Panc1 (cell line): ENCODE measurements at regions not wholly inside any gene's neighbourhood (a gene's known extent, or its start where the extent isn't known, plus 50 kb on each side); places are given as distances from the start of the nearest gene placed in this dataset.

ENCODE experiments used
- ATAC-seq: fragments of 200-7000 bp; cut with Tn5 transposase; 2 replicates; pipeline ENCODE4 v1.9.1; 2020; ENCODE audit warnings: mild to moderate bottlenecking, moderate library complexity
- BruUV-seq: library from RNA; stranded (reverse); fragments of 400-500 nt; replicated peaks from 2 replicates; lab custom pipeline; 2021; lab: Mats Ljungman, UMichigan
- CTCF ChIA-PET: fragments of 300-600 bp; sonication (Branson Sonifier 250); formaldehyde crosslinking; loops from one replicate; lab custom pipeline; 2022; ENCODE audit warnings: antibody characterized with exemption; lab: Charles Lee
- POLR2A ChIA-PET: fragments of 300-600 bp; sonication (Branson Sonifier 250); formaldehyde crosslinking; loops from one replicate; lab custom pipeline; 2022; ENCODE audit warnings: antibody characterized with exemption; lab: Charles Lee
- DNase-seq: peaks from one replicate; pipeline ENCODE4 v3.0.0-alpha.2; 2010; ENCODE audit warnings: low read depth, low spot score
- H3K27ac ChIP-seq: 2 replicates; pipeline ENCODE4 v1.5.1; 2011; ENCODE audit warnings: mild to moderate bottlenecking, low read length, inconsistent platforms
- H3K27me3 ChIP-seq: fragments of 200-500 bp; sonication (Bioruptor generic); 2 replicates; pipeline ENCODE4 v1.6.0; 2014; ENCODE audit warnings: low read length, inconsistent platforms; ENCODE audit not compliant: control insufficient read depth, insufficient read depth
- H3K36me3 ChIP-seq: fragments of 200-500 bp; sonication (Bioruptor generic); 2 replicates; pipeline ENCODE4 v1.5.1; 2014; ENCODE audit warnings: inconsistent platforms, mild to moderate bottlenecking, low read length, moderate library complexity; ENCODE audit not compliant: control insufficient read depth, insufficient read depth
- H3K4me1 ChIP-seq: 2 replicates; pipeline ENCODE4 v1.5.1; 2011; ENCODE audit warnings: inconsistent platforms, mild to moderate bottlenecking, low read length, moderate library complexity; ENCODE audit not compliant: control insufficient read depth, insufficient read depth
- H3K4me3 ChIP-seq, 2 experiments: 2 replicates each; pipeline ENCODE4 v1.5.1; 2011 to 2012; ENCODE audit warnings: low read depth in 2 of 2, low read length in 2 of 2, mild to moderate bottlenecking in 2 of 2, inconsistent platforms in 1 of 2, moderate library complexity in 1 of 2
- H3K9me3 ChIP-seq: fragments of 200-500 bp; sonication (Bioruptor generic); 2 replicates; pipeline ENCODE4 v1.5.1; 2014; ENCODE audit warnings: low read depth, mild to moderate bottlenecking, inconsistent platforms, low read length, moderate library complexity; ENCODE audit not compliant: control insufficient read depth, insufficient read depth
- CTCF ChIP-seq: fragments of 450-650 bp; IDR thresholded peaks from 2 replicates; pipeline ENCODE4 v1.5.1; 2017; ENCODE audit warnings: mild to moderate bottlenecking
- POLR2AphosphoS5 ChIP-seq: IDR thresholded peaks from 2 replicates; pipeline ENCODE4 v1.6.1; 2012; ENCODE audit warnings: mild to moderate bottlenecking, low read depth, low read length, moderate library complexity
- SIN3A ChIP-seq: IDR thresholded peaks from 2 replicates; pipeline ENCODE4 v1.6.1; 2012; ENCODE audit warnings: low read depth, mild to moderate bottlenecking, low read length, moderate library complexity, borderline replicate concordance; ENCODE audit not compliant: insufficient read depth
- TCF7L2 ChIP-seq: IDR thresholded peaks from 2 replicates; pipeline ENCODE4 v1.6.1; 2011; ENCODE audit warnings: mild to moderate bottlenecking, low read depth, low read length, inconsistent platforms
- in situ Hi-C: cut with HindIII; loops from 2 replicates; pipeline ENCODE4 v1.10.0; 2016; ENCODE audit warnings: low sequenced_read_pairs, low pct_unique_long_range_greater_than_20kb
- intact Hi-C: fragments of 100-400 bp; cut with micrococcal nuclease; formaldehyde crosslinking; loops from one replicate; pipeline ENCODE4 v1.10.0; 2022; ENCODE audit not compliant: unreplicated experiment
- TF ChIP-seq, protein P1 (sequence below), 2 experiments: IDR thresholded peaks; 2 replicates each; pipeline ENCODE4 v1.6.1; 2011 to 2012; ENCODE audit warnings: low read depth in 2 of 2, control low read depth in 1 of 2, low read length in 1 of 2, mild to moderate bottlenecking in 1 of 2, moderate library complexity in 1 of 2; ENCODE audit not compliant: insufficient read depth in 1 of 2

- ATAC-seq = no peak
- Histone ChIP-seq H3K4me1 (no peaks in the 10 kb centered on the region), H3K9me3 (no peaks in the 10 kb centered on the region), H3K27me3 (no peaks in the 10 kb centered on the region), H3K4me3 (no peak overlapping the region), H3K27ac (no peak overlapping the region), H3K36me3 (no peaks in the 10 kb centered on the region)
- CTCF ChIA-PET = no interaction called here
- no peak for DNase-seq
- POLR2A ChIA-PET = no interaction called here
- TF ChIP-seq, protein P1, sequence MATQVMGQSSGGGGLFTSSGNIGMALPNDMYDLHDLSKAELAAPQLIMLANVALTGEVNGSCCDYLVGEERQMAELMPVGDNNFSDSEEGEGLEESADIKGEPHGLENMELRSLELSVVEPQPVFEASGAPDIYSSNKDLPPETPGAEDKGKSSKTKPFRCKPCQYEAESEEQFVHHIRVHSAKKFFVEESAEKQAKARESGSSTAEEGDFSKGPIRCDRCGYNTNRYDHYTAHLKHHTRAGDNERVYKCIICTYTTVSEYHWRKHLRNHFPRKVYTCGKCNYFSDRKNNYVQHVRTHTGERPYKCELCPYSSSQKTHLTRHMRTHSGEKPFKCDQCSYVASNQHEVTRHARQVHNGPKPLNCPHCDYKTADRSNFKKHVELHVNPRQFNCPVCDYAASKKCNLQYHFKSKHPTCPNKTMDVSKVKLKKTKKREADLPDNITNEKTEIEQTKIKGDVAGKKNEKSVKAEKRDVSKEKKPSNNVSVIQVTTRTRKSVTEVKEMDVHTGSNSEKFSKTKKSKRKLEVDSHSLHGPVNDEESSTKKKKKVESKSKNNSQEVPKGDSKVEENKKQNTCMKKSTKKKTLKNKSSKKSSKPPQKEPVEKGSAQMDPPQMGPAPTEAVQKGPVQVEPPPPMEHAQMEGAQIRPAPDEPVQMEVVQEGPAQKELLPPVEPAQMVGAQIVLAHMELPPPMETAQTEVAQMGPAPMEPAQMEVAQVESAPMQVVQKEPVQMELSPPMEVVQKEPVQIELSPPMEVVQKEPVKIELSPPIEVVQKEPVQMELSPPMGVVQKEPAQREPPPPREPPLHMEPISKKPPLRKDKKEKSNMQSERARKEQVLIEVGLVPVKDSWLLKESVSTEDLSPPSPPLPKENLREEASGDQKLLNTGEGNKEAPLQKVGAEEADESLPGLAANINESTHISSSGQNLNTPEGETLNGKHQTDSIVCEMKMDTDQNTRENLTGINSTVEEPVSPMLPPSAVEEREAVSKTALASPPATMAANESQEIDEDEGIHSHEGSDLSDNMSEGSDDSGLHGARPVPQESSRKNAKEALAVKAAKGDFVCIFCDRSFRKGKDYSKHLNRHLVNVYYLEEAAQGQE (IDR thresholded peaks at IDR 0.05; ENCODE audit: insufficient read depth in 1 of 2, low read depth in 2 of 2, low read length in 1 of 2) = no peak
- no peak for TF ChIP-seq TCF7L2
- no peak for TF ChIP-seq SIN3A
- TF ChIP-seq POLR2AphosphoS5 = no peak
- TF ChIP-seq CTCF = no peak
- intact Hi-C loops = no loop called here
- in situ Hi-C loops = no loop called here
- BruUV-seq = no TSS peak
Measured at GRCh38 chr12:40587970-40588369, 104.3 kb upstream of the CNTN1 start.

DNA sequence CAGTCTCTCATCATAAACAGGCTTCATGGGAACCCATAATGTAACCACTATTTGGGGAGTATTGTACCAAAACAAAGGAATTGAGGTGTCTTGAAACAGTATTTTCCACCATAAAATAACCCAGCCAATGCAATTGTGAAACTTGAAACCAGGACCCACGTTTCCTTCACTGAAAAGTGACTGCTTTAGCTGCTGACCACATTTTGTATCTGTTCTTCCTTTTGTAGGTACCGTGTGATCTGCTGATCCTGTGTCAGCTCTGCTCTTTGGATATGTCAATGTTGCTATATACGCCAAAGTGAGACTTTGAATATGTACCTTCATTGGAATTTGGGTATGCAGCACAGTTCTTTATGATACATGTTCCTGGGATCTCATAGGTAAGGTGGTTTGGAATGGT is 95.1 kb upstream of the CNTN1 start:
- intact Hi-C loops (no loop called here), in situ Hi-C loops (no loop called here)
- Histone ChIP-seq H3K4me1 (no peaks in the 10 kb centered on the region), H3K9me3 (no peaks in the 10 kb centered on the region), H3K27ac (no peak overlapping the region), H3K27me3 (no peaks in the 10 kb centered on the region), H3K4me3 (no peak overlapping the region), H3K36me3 (no peaks in the 10 kb centered on the region)
- ATAC-seq (no peak), DNase-seq (no peak)
- no TSS peak for BruUV-seq
- TF ChIP-seq CTCF (no peak), SIN3A (no peak), POLR2AphosphoS5 (no peak), TCF7L2 (no peak)
- TF ChIP-seq, protein P1 (IDR thresholded peaks at IDR 0.05; ENCODE audit: insufficient read depth in 1 of 2, low read depth in 2 of 2, low read length in 1 of 2) = no peak
- POLR2A ChIA-PET = no interaction called here
- CTCF ChIA-PET = no interaction called here
